COLO668 (cell line): ENCODE measurements at regions not wholly inside any gene's neighbourhood (a gene's known extent, or its start where the extent isn't known, plus 50 kb on each side); places are given as distances from the start of the nearest gene placed in this dataset.
A peak's percentile ranks its signal among the peaks of the same experiment; 100 is the strongest.
"Not testable (repeated sequence)": the region's sequence is repeated elsewhere in the genome, so short reads cannot be mapped to it uniquely, and the experiment has no call there.

ENCODE experiments used
- DNase-seq: peaks from one replicate; lab custom pipeline; 2025; ENCODE audit not compliant: unreplicated experiment; lab: John Stamatoyannopoulos, UW

- DNase-seq, result not testable (repeated sequence)
Measured at GRCh38 chr13:52565324-52565723, 76.9 kb upstream of the HNRNPA1L2 start.

- DNase-seq, result peak; percentile 66
Measured at GRCh38 chr13:52569904-52570602, 72.2 kb upstream of the HNRNPA1L2 start.

- not testable (repeated sequence) for DNase-seq
Measured at GRCh38 chr13:52571163-52571562, 71.1 kb upstream of the HNRNPA1L2 start.

GRCh38 chr13:52582962-52583361 lies 59.3 kb upstream of the HNRNPA1L2 start:
- DNase-seq, result not testable (repeated sequence)
